DMS153 treated with DMSO at 0.1 percent for 48 hours (cell line): ENCODE measurements at regions not wholly inside any gene's neighbourhood (a gene's known extent, or its start where the extent isn't known, plus 50 kb on each side); places are given as distances from the start of the nearest gene placed in this dataset.
"Not testable (repeated sequence)": the region's sequence is repeated elsewhere in the genome, so short reads cannot be mapped to it uniquely, and the experiment has no call there.

Experiments used
- DNase-seq: peaks from one replicate; lab custom pipeline; 2025; ENCODE audit not compliant: unreplicated experiment; lab: John Stamatoyannopoulos, UW

GRCh38 chr4:55251342-55251741 is 94.7 kb upstream of the SRD5A3 start:
- DNase-seq = no peak

GRCh38 chr4:55251896-55252295 is 94.1 kb upstream of the SRD5A3 start:
- no peak for DNase-seq

- no peak for DNase-seq
Measured at GRCh38 chr4:55253948-55254593, 92.0 kb upstream of the SRD5A3 start.

DNA sequence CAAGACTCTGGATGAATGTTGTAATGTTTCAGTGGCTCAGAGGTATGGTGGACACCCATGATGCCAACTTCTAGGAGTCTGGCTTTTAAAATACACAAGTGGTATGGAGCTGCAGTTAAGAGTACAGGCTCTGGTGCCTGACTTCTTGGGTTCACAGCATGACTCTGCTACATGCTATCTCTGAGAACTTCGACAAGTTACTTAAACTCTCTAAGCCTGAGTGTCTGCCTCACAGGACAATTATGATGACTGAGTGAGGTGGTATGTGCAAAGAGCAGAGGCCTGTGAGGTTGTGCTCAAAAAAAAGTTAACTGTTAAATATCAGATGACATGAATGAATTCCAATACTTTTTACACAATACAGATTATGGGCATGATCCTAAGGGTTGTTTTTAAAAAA is 90.9 kb upstream of the SRD5A3 start:
- no peak for DNase-seq

GRCh38 chr4:55256787-55257186 is 89.3 kb upstream of the SRD5A3 start:
- DNase-seq = no peak

DNA sequence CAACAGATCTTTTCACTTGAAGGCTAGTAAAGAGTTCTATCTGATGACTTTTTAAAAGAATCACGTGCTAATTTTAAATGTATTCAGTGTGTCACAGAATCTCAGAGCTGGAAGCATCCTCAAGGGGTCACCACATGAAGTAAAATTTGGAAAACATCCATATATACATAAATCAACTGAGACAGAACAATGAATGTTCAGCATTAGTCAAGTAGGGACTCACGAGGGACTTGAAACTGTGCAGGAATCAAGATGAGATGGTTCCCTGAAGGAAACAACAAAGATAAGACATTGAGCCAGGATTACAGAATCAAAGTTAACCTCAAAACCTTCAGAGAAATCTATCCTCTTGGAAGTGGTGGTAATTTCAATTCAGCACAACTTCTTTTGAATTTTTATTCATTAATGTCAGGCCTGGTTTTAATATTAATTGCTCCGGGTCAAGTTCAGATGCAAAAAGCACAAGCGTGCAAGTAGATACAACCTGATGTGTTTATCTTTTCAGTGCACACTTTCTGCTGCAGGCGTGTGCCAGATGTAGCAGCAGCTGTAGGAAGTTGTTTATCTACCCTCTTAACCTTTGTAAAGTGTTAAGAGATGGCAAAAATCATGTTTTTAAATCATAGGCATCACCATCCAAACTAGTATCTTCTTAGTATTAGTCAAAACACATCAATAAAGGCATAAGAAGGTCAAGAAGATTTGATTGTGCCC is 87.7 kb upstream of the SRD5A3 start:
- no peak for DNase-seq

- DNase-seq = no peak
Measured at GRCh38 chr4:55259294-55259693, 86.7 kb upstream of the SRD5A3 start.

DNA sequence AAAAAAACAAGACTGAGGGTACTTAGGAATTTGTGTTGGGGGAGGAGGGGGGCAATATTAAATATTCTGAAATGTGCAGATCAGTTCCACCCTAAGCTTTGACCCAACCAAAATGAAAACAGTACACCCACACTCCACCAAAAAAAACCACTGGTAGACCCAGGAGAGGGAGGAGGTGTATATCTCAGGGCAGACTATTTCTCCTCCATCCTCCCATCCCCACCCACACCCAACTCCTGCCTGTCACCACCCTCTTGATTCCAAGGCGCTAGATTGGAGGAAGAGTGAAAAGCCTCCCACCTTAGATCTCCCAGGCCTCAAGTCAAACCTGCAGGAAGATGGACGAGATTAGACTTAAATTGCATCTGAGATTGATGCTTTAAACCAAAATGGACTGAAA is 76.6 kb upstream of the SRD5A3 start:
- no peak for DNase-seq

DNA sequence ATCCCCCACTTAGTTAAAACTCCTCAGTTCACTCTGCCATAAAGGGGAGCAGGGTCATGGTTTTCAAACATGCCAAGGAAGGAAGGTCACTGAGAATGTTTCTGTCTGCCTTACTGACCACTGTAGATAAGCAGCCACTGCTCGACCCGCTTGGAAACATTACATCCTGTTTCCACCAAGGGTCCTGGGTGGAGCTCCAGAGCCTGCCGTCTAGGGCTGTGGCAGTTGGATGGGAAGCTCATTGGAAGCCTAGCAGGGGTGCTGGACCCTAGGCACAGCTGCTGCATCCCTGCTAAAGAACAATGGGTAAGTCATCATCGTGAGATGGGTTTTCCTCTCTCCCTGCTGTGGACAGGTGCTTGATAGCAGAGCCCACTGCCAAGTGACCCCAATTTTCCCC is 76.0 kb upstream of the SRD5A3 start:
- DNase-seq = no peak

- no peak for DNase-seq
Measured at GRCh38 chr4:55270481-55270880, 75.6 kb upstream of the SRD5A3 start.

DNA sequence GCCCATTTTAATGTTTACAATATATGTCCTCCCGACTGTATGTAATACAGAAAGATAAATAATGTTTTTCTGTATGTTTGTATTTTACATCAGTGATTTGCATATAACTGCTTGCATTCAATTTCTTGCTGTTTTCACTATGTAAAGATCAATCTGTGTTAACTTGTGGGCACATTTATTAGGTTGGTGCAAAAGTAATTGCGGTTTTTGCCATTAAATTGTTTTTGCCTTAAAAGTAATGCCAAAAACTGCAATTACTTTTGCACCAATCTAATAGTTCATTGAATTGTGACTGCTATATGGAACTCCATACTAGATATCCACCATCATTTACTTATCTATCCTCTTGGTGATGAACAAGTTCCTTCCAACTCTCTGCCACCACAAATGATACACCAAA is 73.9 kb upstream of the SRD5A3 start:
- no peak for DNase-seq

DNA sequence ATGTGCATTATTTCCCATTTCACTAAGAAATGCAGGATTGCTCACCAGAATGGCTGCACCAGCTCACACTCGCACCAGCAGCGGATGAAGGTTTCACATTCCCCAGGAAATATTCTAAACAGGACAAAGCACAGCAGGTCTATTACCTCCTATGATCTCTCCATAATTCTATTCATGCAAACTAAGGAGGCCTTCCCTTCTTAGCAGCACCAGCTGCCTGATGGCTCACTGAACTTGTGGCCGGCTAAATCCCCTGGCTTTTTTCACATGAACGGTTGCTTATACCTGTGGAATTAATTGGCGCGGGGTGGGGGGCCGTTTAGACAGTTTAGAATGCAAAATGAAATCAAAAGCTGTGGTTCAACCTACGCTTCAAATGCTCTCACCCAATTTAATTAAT is 73.5 kb upstream of the SRD5A3 start:
- no peak for DNase-seq

DNA sequence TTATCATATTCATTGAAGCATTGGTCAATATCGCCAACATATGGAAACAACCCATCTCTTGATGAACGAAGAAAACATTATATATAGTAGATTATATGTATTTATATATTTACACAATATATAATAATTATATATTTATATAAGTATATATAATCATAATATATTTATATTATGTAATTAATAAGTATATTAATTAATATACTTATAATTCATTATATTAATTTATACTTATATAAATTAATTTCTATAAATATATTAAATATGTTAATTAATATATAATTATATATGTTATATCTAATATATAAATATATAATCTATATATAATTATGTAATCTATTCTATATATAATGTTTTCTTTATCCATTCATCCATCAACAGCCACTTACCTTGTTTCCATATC is 69.0 kb upstream of the SRD5A3 start:
- DNase-seq = no peak

DNA sequence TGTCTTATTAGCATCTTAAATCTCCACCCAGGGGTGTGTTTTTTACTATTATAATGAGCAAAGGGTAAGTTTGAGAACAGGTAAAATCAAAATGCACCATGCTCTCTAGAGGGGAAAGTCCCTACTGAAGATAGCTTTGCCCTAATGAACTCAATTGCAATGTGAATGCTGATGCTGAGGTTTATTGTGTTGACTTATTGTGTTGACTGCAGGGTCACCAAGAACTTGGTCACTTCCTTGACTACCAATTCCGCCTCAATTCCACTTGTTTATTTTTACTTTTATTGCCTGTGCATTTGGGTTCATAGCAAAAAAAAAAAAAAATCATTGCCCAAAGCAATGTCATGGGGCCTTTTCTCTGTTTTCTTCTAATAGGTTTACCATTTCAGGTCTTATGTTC is 67.7 kb upstream of the SRD5A3 start:
- no peak for DNase-seq

DNA sequence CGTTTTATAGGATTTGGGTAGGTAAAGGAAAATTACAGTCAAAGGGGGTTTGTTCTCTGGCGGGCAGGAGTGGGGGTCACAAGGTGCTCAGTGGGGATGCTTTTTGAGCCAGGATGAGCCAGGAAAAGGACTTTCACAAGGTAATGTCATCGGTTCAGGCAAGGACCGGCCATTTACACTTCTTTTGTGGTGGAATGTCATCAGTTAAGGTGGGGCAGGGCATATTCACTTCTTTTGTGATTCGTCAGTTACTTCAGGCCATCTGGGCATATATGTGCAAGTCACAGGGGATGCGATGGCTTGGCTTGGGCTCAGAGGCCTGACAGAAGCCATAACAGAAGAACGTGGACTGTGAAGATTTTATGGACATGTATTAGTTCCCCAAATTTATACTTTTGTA is 65.6 kb upstream of the SRD5A3 start:
- DNase-seq = not testable (repeated sequence)

DNA sequence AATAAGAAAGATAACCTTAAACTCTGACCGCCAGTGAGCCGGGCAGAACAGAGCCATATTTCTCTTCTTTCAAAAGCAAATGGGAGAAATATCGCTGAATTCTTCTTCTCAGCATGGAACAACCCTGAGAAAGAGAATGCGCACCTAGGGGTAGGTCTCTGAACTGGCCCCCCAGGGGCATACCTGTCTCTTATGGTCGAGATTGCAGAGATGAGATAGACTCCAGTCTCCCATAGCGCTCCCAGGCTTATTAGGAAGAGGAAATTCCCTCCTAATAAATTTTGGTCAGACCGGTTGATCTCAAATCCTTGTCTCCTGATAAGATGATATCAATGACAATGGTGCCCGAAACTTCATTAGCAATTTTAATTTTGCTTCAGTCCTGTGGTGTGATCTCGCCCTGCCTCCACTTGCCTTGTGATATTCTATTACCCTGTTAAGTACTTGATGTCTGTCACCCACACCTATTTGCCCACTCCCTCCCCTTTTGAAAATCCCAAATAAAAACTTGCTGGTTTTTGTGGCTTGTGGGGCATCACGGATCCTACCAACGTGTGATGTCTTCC is 64.8 kb upstream of the SRD5A3 start:
- DNase-seq = not testable (repeated sequence)

GRCh38 chr4:55284331-55284730 is 61.7 kb upstream of the SRD5A3 start:
- no peak for DNase-seq

GRCh38 chr4:55291227-55291640 is 54.8 kb upstream of the SRD5A3 start:
- no peak for DNase-seq

GRCh38 chr4:55296096-55296495 is 49.9 kb upstream of the SRD5A3 start:
- no peak for DNase-seq
